ENCODE measurements at regions not wholly inside any gene's neighbourhood (a gene's known extent, or its start where the extent isn't known, plus 50 kb on each side); places are given as distances from the start of the nearest gene placed in this dataset.

- H3K27ac ChIP-seq (ENCODE audit: low read depth, low read length) = no peak overlapping the region
- ChIA-PET POLR2A (no interaction called here), CTCF (no interaction called here)
- no peak for TF ChIP-seq CTCF (IDR thresholded peaks at IDR 0.05; ENCODE audit: low read depth, low read length)
- no peak for DNase-seq (ENCODE audit: low read depth, low spot score)
- peaks cover 13% of the 10 kb centered on the region for H3K9me3 ChIP-seq (ENCODE audit: control insufficient read depth, insufficient read depth, low read length)
- H3K4me3 ChIP-seq (ENCODE audit: low read depth, low read length) = no peak overlapping the region
- H3K27me3 ChIP-seq (ENCODE audit: control insufficient read depth, insufficient read depth, low read length) = no peaks in the 10 kb centered on the region
Measured at GRCh38 chr18:51543658-51544155, 346.2 kb upstream of the MEX3C start.

GRCh38 chr18:51545446-51545845 is 348.0 kb upstream of the MEX3C start:
- no peak for TF ChIP-seq CTCF (IDR thresholded peaks at IDR 0.05; ENCODE audit: low read depth, low read length)
- CTCF ChIA-PET = no interaction called here
- H3K9me3 ChIP-seq (ENCODE audit: control insufficient read depth, insufficient read depth, low read length) = peaks cover 13% of the 10 kb centered on the region

GRCh38 chr18:51559198-51559901 is 361.9 kb upstream of the MEX3C start:
- ChIA-PET POLR2A (no interaction called here), CTCF (no interaction called here)
- TF ChIP-seq CTCF (IDR thresholded peaks at IDR 0.05; ENCODE audit: low read depth, low read length) = no peak
- Histone ChIP-seq H3K27ac (ENCODE audit: low read depth, low read length) (no peak overlapping the region), H3K9me3 (ENCODE audit: control insufficient read depth, insufficient read depth, low read length) (peaks cover 36% of the 10 kb centered on the region), H3K27me3 (ENCODE audit: control insufficient read depth, insufficient read depth, low read length) (no peaks in the 10 kb centered on the region), H3K4me3 (ENCODE audit: low read depth, low read length) (no peak overlapping the region)
- no peak for DNase-seq (ENCODE audit: low read depth, low spot score)

More at GRCh38 chr18:51545446-51545845, 348.0 kb upstream of the MEX3C start:
- H3K4me3 ChIP-seq (ENCODE audit: low read depth, low read length) = no peak overlapping the region
- H3K27me3 ChIP-seq (ENCODE audit: control insufficient read depth, insufficient read depth, low read length) = no peaks in the 10 kb centered on the region
- no peak overlapping the region for H3K27ac ChIP-seq (ENCODE audit: low read depth, low read length)
- POLR2A ChIA-PET = no interaction called here
- DNase-seq (ENCODE audit: low read depth, low spot score) = no peak

- ChIA-PET POLR2A (no interaction called here), CTCF (no interaction called here)
- Histone ChIP-seq H3K27me3 (ENCODE audit: control insufficient read depth, insufficient read depth, low read length) (no peaks in the 10 kb centered on the region), H3K4me3 (ENCODE audit: low read depth, low read length) (no peak overlapping the region), H3K9me3 (ENCODE audit: control insufficient read depth, insufficient read depth, low read length) (peaks cover 31% of the 10 kb centered on the region), H3K27ac (ENCODE audit: low read depth, low read length) (no peak overlapping the region)
- TF ChIP-seq CTCF (IDR thresholded peaks at IDR 0.05; ENCODE audit: low read depth, low read length) = no peak
- no peak for DNase-seq (ENCODE audit: low read depth, low spot score)
Measured at GRCh38 chr18:51559902-51560287, 362.4 kb upstream of the MEX3C start.

GRCh38 chr18:51561821-51562220 is 364.3 kb upstream of the MEX3C start:
- CTCF ChIA-PET = no interaction called here
- H3K27me3 ChIP-seq (ENCODE audit: control insufficient read depth, insufficient read depth, low read length) = no peaks in the 10 kb centered on the region
- H3K4me3 ChIP-seq (ENCODE audit: low read depth, low read length) = no peak overlapping the region
- H3K9me3 ChIP-seq (ENCODE audit: control insufficient read depth, insufficient read depth, low read length) = peaks cover 29% of the 10 kb centered on the region
- no peak for DNase-seq (ENCODE audit: low read depth, low spot score)
- POLR2A ChIA-PET = no interaction called here
- no peak overlapping the region for H3K27ac ChIP-seq (ENCODE audit: low read depth, low read length)
- no peak for TF ChIP-seq CTCF (IDR thresholded peaks at IDR 0.05; ENCODE audit: low read depth, low read length)

Measured in AG04450 (cell line).